ENCODE measurements at regions not wholly inside any gene's neighbourhood (a gene's known extent, or its start where the extent isn't known, plus 50 kb on each side); places are given as distances from the start of the nearest gene placed in this dataset.

GRCh38 chr2:180279581-180279980 is 272.5 kb upstream of the CWC22 start:
- H3K4me3 ChIP-seq (ENCODE audit: insufficient read depth, low read length, poor library complexity, severe bottlenecking): no peak overlapping the region
- no peaks in the 10 kb centered on the region for H3K79me2 ChIP-seq (ENCODE audit: insufficient read depth, low read length)
- H3K27me3 ChIP-seq (ENCODE audit: low read length): no peaks in the 10 kb centered on the region
- H3K27ac ChIP-seq (ENCODE audit: low read depth, low read length): no peak overlapping the region
- no peaks in the 10 kb centered on the region; the same call in 1 of the 2 replicates for H4K20me1 ChIP-seq (ENCODE audit: low read depth, low read length)
- no peaks in the 10 kb centered on the region for H3K36me3 ChIP-seq (ENCODE audit: low read length)
- no peak overlapping the region for H3K9ac ChIP-seq (ENCODE audit: low read length)
- no peaks in the 10 kb centered on the region for H3K9me3 ChIP-seq (ENCODE audit: insufficient read depth, low read length)
- H3K4me2 ChIP-seq (ENCODE audit: low read depth, low read length, poor library complexity, severe bottlenecking): no peak overlapping the region
- H3F3A ChIP-seq (ENCODE audit: insufficient read depth): no peaks in the 10 kb centered on the region
- TF ChIP-seq CTCF (IDR thresholded peaks at IDR 0.05; ENCODE audit: insufficient read depth, low read length, poor library complexity, severe bottlenecking): no peak
- TF ChIP-seq EZH2phosphoT487 (conservative IDR thresholded peaks at IDR 0.05; ENCODE audit: low read length): no peak
- no peaks in the 10 kb centered on the region for H3K9me2 ChIP-seq (replicated peaks; ENCODE audit: insufficient read depth, low read length)
- no peak overlapping the region for H2AFZ ChIP-seq (ENCODE audit: low read depth, low read length, severe bottlenecking)

- H3K27ac ChIP-seq (ENCODE audit: low read depth, low read length): no peak overlapping the region
These were observed 269.6 kb upstream of the CWC22 start for GRCh38 chr2:180276733-180277132.

GRCh38 chr2:180268006-180268405 is 260.9 kb upstream of the CWC22 start:
- Histone ChIP-seq H3F3A (ENCODE audit: insufficient read depth) (no peaks in the 10 kb centered on the region), H3K9ac (ENCODE audit: low read length) (no peak overlapping the region), H3K9me2 (replicated peaks; ENCODE audit: insufficient read depth, low read length) (no peaks in the 10 kb centered on the region), H3K36me3 (ENCODE audit: low read length) (no peaks in the 10 kb centered on the region), H3K4me2 (ENCODE audit: low read depth, low read length, poor library complexity, severe bottlenecking) (no peak overlapping the region), H3K79me2 (ENCODE audit: insufficient read depth, low read length) (no peaks in the 10 kb centered on the region), H4K20me1 (ENCODE audit: low read depth, low read length) (no peaks in the 10 kb centered on the region), H3K9me3 (ENCODE audit: insufficient read depth, low read length) (no peaks in the 10 kb centered on the region), H3K27ac (ENCODE audit: low read depth, low read length) (no peak overlapping the region), H3K27me3 (ENCODE audit: low read length) (no peaks in the 10 kb centered on the region), H3K4me3 (ENCODE audit: insufficient read depth, low read length, poor library complexity, severe bottlenecking) (no peak overlapping the region), H2AFZ (ENCODE audit: low read depth, low read length, severe bottlenecking) (no peak overlapping the region)
- TF ChIP-seq CTCF (IDR thresholded peaks at IDR 0.05; ENCODE audit: insufficient read depth, low read length, poor library complexity, severe bottlenecking) (no peak), EZH2phosphoT487 (conservative IDR thresholded peaks at IDR 0.05; ENCODE audit: low read length) (no peak)

More at GRCh38 chr2:180276733-180277132, 269.6 kb upstream of the CWC22 start:
- Histone ChIP-seq H4K20me1 (ENCODE audit: low read depth, low read length) (no peaks in the 10 kb centered on the region), H3K4me3 (ENCODE audit: insufficient read depth, low read length, poor library complexity, severe bottlenecking) (no peak overlapping the region), H3K36me3 (ENCODE audit: low read length) (no peaks in the 10 kb centered on the region), H2AFZ (ENCODE audit: low read depth, low read length, severe bottlenecking) (no peak overlapping the region), H3K9me3 (ENCODE audit: insufficient read depth, low read length) (no peaks in the 10 kb centered on the region), H3K27me3 (ENCODE audit: low read length) (no peaks in the 10 kb centered on the region), H3K9me2 (replicated peaks; ENCODE audit: insufficient read depth, low read length) (no peaks in the 10 kb centered on the region), H3K79me2 (ENCODE audit: insufficient read depth, low read length) (no peaks in the 10 kb centered on the region), H3K4me2 (ENCODE audit: low read depth, low read length, poor library complexity, severe bottlenecking) (no peak overlapping the region), H3K9ac (ENCODE audit: low read length) (no peak overlapping the region), H3F3A (ENCODE audit: insufficient read depth) (no peaks in the 10 kb centered on the region)
- no peak for TF ChIP-seq EZH2phosphoT487 (conservative IDR thresholded peaks at IDR 0.05; ENCODE audit: low read length)
- no peak for TF ChIP-seq CTCF (IDR thresholded peaks at IDR 0.05; ENCODE audit: insufficient read depth, low read length, poor library complexity, severe bottlenecking)

Measured in SU-DHL-6 (cell line).